HEK293 (cell line): ENCODE measurements at regions not wholly inside any gene's neighbourhood (a gene's known extent, or its start where the extent isn't known, plus 50 kb on each side); places are given as distances from the start of the nearest gene placed in this dataset.

ENCODE experiments used
- CTCF ChIP-seq: fragments of 450-650 bp; formaldehyde crosslinking; IDR thresholded peaks from 2 replicates; pipeline ENCODE4 v1.5.1; 2016; ENCODE audit warnings: missing biosample characterization, missing genetic modification characterization
- ZBTB26 ChIP-seq: fragments of 450-650 bp; formaldehyde crosslinking; optimal IDR thresholded peaks from 2 replicates; pipeline ENCODE3; 2016; ENCODE audit warnings: missing biosample characterization, mild to moderate bottlenecking, missing genetic modification characterization

GRCh38 chr10:58943960-58944359 lies 232.5 kb upstream of the PHYHIPL start:
- no peak for TF ChIP-seq ZBTB26 (tag by site-specific recombination)
- TF ChIP-seq CTCF (tag by site-specific recombination), result no peak
